Keratinocyte (primary cell): ENCODE measurements at regions not wholly inside any gene's neighbourhood (a gene's known extent, or its start where the extent isn't known, plus 50 kb on each side); places are given as distances from the start of the nearest gene placed in this dataset.

Experiments
- DNase-seq: peaks from one replicate; pipeline ENCODE4 v3.0.0-alpha.2; 2011; ENCODE audit warnings: low read depth, missing footprints, low spot score
- FAIRE-seq: peaks from 2 replicates; lab custom pipeline; 2011; peaks lifted over from hg19 to GRCh38; lab: Jason Lieb, UNC
- H2AFZ ChIP-seq: 2 replicates; pipeline ENCODE4 v1.6.0; 2012; ENCODE audit warnings: low read length, control low read depth, inconsistent platforms; ENCODE audit not compliant: control insufficient read depth
- H3K27ac ChIP-seq: 2 replicates; pipeline ENCODE4 v1.5.1; 2011; ENCODE audit warnings: low read length; ENCODE audit not compliant: control insufficient read depth, insufficient read depth
- H3K27me3 ChIP-seq: 3 replicates; pipeline ENCODE4 v1.6.0; 2011; ENCODE audit warnings: low read length; ENCODE audit not compliant: control insufficient read depth, insufficient read depth; ENCODE audit errors: extremely low read depth
- H3K36me3 ChIP-seq, 2 experiments: 2 replicates in 1 of 2; 3 replicates in 1 of 2; pipeline ENCODE4 v1.5.1; 2011; ENCODE audit warnings: low read length in 2 of 2, mild to moderate bottlenecking in 1 of 2; ENCODE audit not compliant: control insufficient read depth in 2 of 2, insufficient read depth in 2 of 2; ENCODE audit errors: extremely low read depth in 1 of 2
- H3K4me1 ChIP-seq: 3 replicates; pipeline ENCODE4 v1.5.1; 2011; ENCODE audit warnings: low read length; ENCODE audit not compliant: control insufficient read depth, insufficient read depth; ENCODE audit errors: extremely low read depth
- H3K4me2 ChIP-seq: 3 replicates; pipeline ENCODE4 v1.6.0; 2011; ENCODE audit warnings: low read depth, low read length; ENCODE audit not compliant: control insufficient read depth, insufficient read depth; ENCODE audit errors: extremely low read depth
- H3K4me3 ChIP-seq, 3 experiments: fragments of 200-600 bp in 1 of 3; sonication (generic) in 1 of 3; 2 replicates in 2 of 3; 3 replicates in 1 of 3; pipeline ENCODE4 v1.5.1; 2011 to 2016; ENCODE audit warnings: low read length in 3 of 3, mild to moderate bottlenecking in 3 of 3, control low read depth in 2 of 3, inconsistent platforms in 1 of 3, low read depth in 1 of 3, mixed read lengths in 1 of 3, mixed run types in 1 of 3, moderate library complexity in 1 of 3; ENCODE audit not compliant: control insufficient read depth in 2 of 3, insufficient read depth in 2 of 3; ENCODE audit errors: extremely low read depth in 1 of 3
- H3K79me2 ChIP-seq: 2 replicates; pipeline ENCODE4 v1.6.0; 2012; ENCODE audit warnings: low read length; ENCODE audit not compliant: control insufficient read depth, insufficient read depth
- H3K9ac ChIP-seq: 3 replicates; pipeline ENCODE4 v1.6.0; 2011; ENCODE audit warnings: low read length; ENCODE audit not compliant: control insufficient read depth, insufficient read depth; ENCODE audit errors: extremely low read depth
- H3K9me1 ChIP-seq: 3 replicates; pipeline ENCODE4 v1.6.0; 2011; ENCODE audit warnings: low read length; ENCODE audit not compliant: control insufficient read depth, insufficient read depth; ENCODE audit errors: extremely low read depth
- H3K9me3 ChIP-seq: 2 replicates; pipeline ENCODE4 v1.5.1; 2012; ENCODE audit warnings: low read depth, low read length; ENCODE audit not compliant: control insufficient read depth
- H4K20me1 ChIP-seq: 3 replicates; pipeline ENCODE4 v1.6.0; 2011; ENCODE audit warnings: low read length; ENCODE audit not compliant: control insufficient read depth, insufficient read depth; ENCODE audit errors: extremely low read depth
- CTCF ChIP-seq, 3 experiments: IDR thresholded peaks in 1 of 3; conservative IDR thresholded peaks in 1 of 3; optimal IDR thresholded peaks in 1 of 3; 2 replicates in 2 of 3; 3 replicates in 1 of 3; pipeline versions ENCODE3 to v1.5.1; 2011; ENCODE audit warnings: low read length in 3 of 3, mild to moderate bottlenecking in 3 of 3, moderate library complexity in 2 of 3, control low read depth in 1 of 3, inconsistent platforms in 1 of 3; ENCODE audit not compliant: insufficient read depth in 2 of 3; ENCODE audit errors: extremely low read depth in 1 of 3
- EZH2 ChIP-seq: IDR thresholded peaks from one replicate; pipeline ENCODE4 v1.6.1; 2012; ENCODE audit warnings: inconsistent platforms, mild to moderate bottlenecking, low read length, moderate library complexity
- dilution Hi-C: fragments of 300-500 bp; cut with MboI; formaldehyde crosslinking; loops from one replicate; pipeline ENCODE4 v1.7.0; 2020; ENCODE audit warnings: low sequenced_read_pairs; ENCODE audit not compliant: extremely low pct_ligation_motif_present

GRCh38 chr2:155841442-155841841, 491.1 kb downstream of the NR4A2 start:
- Histone ChIP-seq H3K79me2 (no peaks in the 10 kb centered on the region), H3K27ac (no peak overlapping the region)

GRCh38 chr2:155840661-155841060, 491.9 kb downstream of the NR4A2 start:
- H3K36me3 ChIP-seq: no peaks in the 10 kb centered on the region
- DNase-seq: no peak
- FAIRE-seq: no peak
- H3K27ac ChIP-seq: no peak overlapping the region
- H3K79me2 ChIP-seq: no peaks in the 10 kb centered on the region
- no peaks in the 10 kb centered on the region for H4K20me1 ChIP-seq
- H3K9me1 ChIP-seq: no peaks in the 10 kb centered on the region
- no peaks in the 10 kb centered on the region for H3K27me3 ChIP-seq
- no peak overlapping the region for H2AFZ ChIP-seq
- no peak overlapping the region for H3K9ac ChIP-seq
- no peak overlapping the region for H3K4me2 ChIP-seq
- H3K9me3 ChIP-seq: no peaks in the 10 kb centered on the region
- TF ChIP-seq EZH2 (no peak), CTCF (optimal IDR thresholded peaks at IDR 0.05 in 1 of 3, IDR thresholded peaks at IDR 0.05 in 1 of 3, conservative IDR thresholded peaks at IDR 0.05 in 1 of 3; ENCODE audit: extremely low read depth in 1 of 3, insufficient read depth in 2 of 3, low read length in 3 of 3) (no peak)
- no peak overlapping the region for H3K4me3 ChIP-seq
- dilution Hi-C loops: no loop called here
- no peaks in the 10 kb centered on the region for H3K4me1 ChIP-seq

More at GRCh38 chr2:155841442-155841841, 491.1 kb downstream of the NR4A2 start:
- no peak for DNase-seq
- no peak for TF ChIP-seq CTCF (optimal IDR thresholded peaks at IDR 0.05 in 1 of 3, IDR thresholded peaks at IDR 0.05 in 1 of 3, conservative IDR thresholded peaks at IDR 0.05 in 1 of 3; ENCODE audit: extremely low read depth in 1 of 3, insufficient read depth in 2 of 3, low read length in 3 of 3)
- TF ChIP-seq EZH2: no peak
- Histone ChIP-seq H3K9me3 (no peaks in the 10 kb centered on the region), H3K9ac (no peak overlapping the region), H3K4me2 (no peak overlapping the region), H2AFZ (no peak overlapping the region), H3K36me3 (no peaks in the 10 kb centered on the region), H3K9me1 (no peaks in the 10 kb centered on the region), H4K20me1 (no peaks in the 10 kb centered on the region), H3K27me3 (no peaks in the 10 kb centered on the region), H3K4me3 (no peak overlapping the region), H3K4me1 (no peaks in the 10 kb centered on the region)
- dilution Hi-C loops: no loop called here
- no peak for FAIRE-seq
